Kidney (tissue), 13 donors: ENCODE measurements at regions not wholly inside any gene's neighbourhood (a gene's known extent, or its start where the extent isn't known, plus 50 kb on each side); places are given as distances from the start of the nearest gene placed in this dataset.
"Not testable (repeated sequence)": the region's sequence is repeated elsewhere in the genome, so short reads cannot be mapped to it uniquely, and the experiment has no call there.

Source experiments
- DNase-seq, 5 donors: peaks; one replicate each; pipeline ENCODE4 v3.0.0-alpha.2; 2013 to 2020
- FAIRE-seq: peaks from 2 replicates; lab custom pipeline; 2012; peaks lifted over from hg19 to GRCh38; lab: Jason Lieb, UNC
- H3K27ac ChIP-seq, 2 donors: one replicate each; pipeline ENCODE4 v1.7.0; 2013; ENCODE audit warnings: low read depth in 2 of 2, low read length in 2 of 2, inconsistent platforms in 1 of 2
- H3K27me3 ChIP-seq: one replicate; pipeline ENCODE4 v1.7.1; 2013; ENCODE audit warnings: low read length, inconsistent platforms; ENCODE audit not compliant: control insufficient read depth, insufficient read depth
- H3K36me3 ChIP-seq, 3 donors: one replicate each; pipeline versions ENCODE4 v1.7.0 to v1.7.1; 2013; ENCODE audit warnings: low read length in 3 of 3, control low read depth in 1 of 3, inconsistent platforms in 1 of 3; ENCODE audit not compliant: insufficient read depth in 3 of 3, control insufficient read depth in 2 of 3
- H3K4me1 ChIP-seq, 3 donors: one replicate each; pipeline versions ENCODE4 v1.7.0 to v1.7.1; 2013; ENCODE audit warnings: low read length in 3 of 3, inconsistent platforms in 1 of 3, low read depth in 1 of 3; ENCODE audit not compliant: control insufficient read depth in 2 of 3, insufficient read depth in 2 of 3
- H3K4me3 ChIP-seq, 3 donors: one replicate each; pipeline versions ENCODE4 v1.7.0 to v1.8.1; 2013; ENCODE audit warnings: low read length in 3 of 3, control low read depth in 1 of 3, inconsistent platforms in 1 of 3
- H3K9ac ChIP-seq, 3 donors: one replicate each; pipeline versions ENCODE4 v1.7.0 to v1.7.1; 2013; ENCODE audit warnings: low read length in 3 of 3, control low read depth in 1 of 3, inconsistent platforms in 1 of 3
- H3K9me3 ChIP-seq, 3 donors: one replicate each; pipeline versions ENCODE4 v1.7.0 to v1.7.1; 2013; ENCODE audit warnings: low read length in 3 of 3, control low read depth in 1 of 3, inconsistent platforms in 1 of 3; ENCODE audit not compliant: control insufficient read depth in 2 of 3, insufficient read depth in 1 of 3
- CTCF ChIP-seq: IDR thresholded peaks from 3 replicates; pipeline ENCODE4 v1.5.1; 2012; ENCODE audit warnings: mild to moderate bottlenecking, moderate library complexity, borderline replicate concordance; ENCODE audit not compliant: insufficient read depth; ENCODE audit errors: extremely low read depth
- intact Hi-C: fragments of 100-400 bp; cut with DNase I; formaldehyde crosslinking; loops from one replicate; pipeline ENCODE4 v1.11.1; 2022
- donor health status: control.
- donor health status: control.
- donor health status: control.
- donor health status: control.
- donor health status: control.
- donor health status: DM: yes; HTN: yes; CAD: no.
- donor health status: Normal renal cell carcinoma (clear cell type).

- Histone ChIP-seq H3K27ac (no peak overlapping the region), H3K9me3 (no peaks in the 10 kb centered on the region), H3K27me3 (no peaks in the 10 kb centered on the region), H3K9ac (no peak overlapping the region), H3K36me3 (no peaks in the 10 kb centered on the region), H3K4me1 (peaks cover 0 to 3% (median 0%) of the 10 kb centered on the region in 3 donors), H3K4me3 (no peak overlapping the region)
- TF ChIP-seq CTCF = no peak
- intact Hi-C loops = no loop called here
- FAIRE-seq (no peak), DNase-seq (no peak)
Observed at GRCh38 chr1:30213936-30214335, 509.4 kb downstream of the MATN1 start.

GRCh38 chr1:30207962-30208361 is 515.4 kb downstream of the MATN1 start:
- H3K9me3 ChIP-seq, H3K36me3 ChIP-seq, H3K27ac ChIP-seq, DNase-seq, H3K4me3 ChIP-seq, FAIRE-seq, H3K9ac ChIP-seq, intact Hi-C loops, H3K4me1 ChIP-seq, H3K27me3 ChIP-seq: not testable (repeated sequence)

GRCh38 chr1:30206631-30207030 is 516.8 kb downstream of the MATN1 start:
- H3K4me1 ChIP-seq, H3K27ac ChIP-seq, H3K9me3 ChIP-seq, H3K4me3 ChIP-seq, intact Hi-C loops, H3K9ac ChIP-seq, H3K27me3 ChIP-seq, FAIRE-seq, H3K36me3 ChIP-seq, DNase-seq: not testable (repeated sequence)

GRCh38 chr1:30204916-30205315 is 518.5 kb downstream of the MATN1 start:
- FAIRE-seq, DNase-seq, H3K4me3 ChIP-seq, H3K36me3 ChIP-seq, intact Hi-C loops, H3K27ac ChIP-seq, H3K9me3 ChIP-seq, H3K27me3 ChIP-seq, H3K4me1 ChIP-seq, H3K9ac ChIP-seq: not testable (repeated sequence)

- DNase-seq = no peak
- Histone ChIP-seq H3K27me3 (no peaks in the 10 kb centered on the region), H3K4me1 (no peaks in the 10 kb centered on the region), H3K27ac (no peak overlapping the region), H3K9me3 (no peaks in the 10 kb centered on the region), H3K36me3 (no peaks in the 10 kb centered on the region), H3K9ac (no peak overlapping the region), H3K4me3 (no peak overlapping the region)
- TF ChIP-seq CTCF = no peak
- no peak for FAIRE-seq
- intact Hi-C loops = no loop called here
Observed at GRCh38 chr1:30201015-30201414, 522.4 kb downstream of the MATN1 start.
